GM13977 (cell line): ENCODE measurements at regions not wholly inside any gene's neighbourhood (a gene's known extent, or its start where the extent isn't known, plus 50 kb on each side); places are given as distances from the start of the nearest gene placed in this dataset.

Experiments
- DNase-seq: peaks from one replicate; pipeline ENCODE4 v3.0.0; 2012; ENCODE audit warnings: low spot score
- in situ Hi-C: fragments of 300-500 bp; cut with MboI; formaldehyde crosslinking; loops from one replicate; pipeline ENCODE4 v1.12.0; 2022; ENCODE audit warnings: low sequenced_read_pairs, low pct_unique_long_range_greater_than_20kb, mixed read lengths, inconsistent platforms; ENCODE audit not compliant: unreplicated experiment
- TF ChIP-seq, protein P1 (sequence below): IDR thresholded peaks from 2 replicates; pipeline ENCODE4 v1.5.1; 2012; ENCODE audit warnings: mild to moderate bottlenecking, control low read depth; ENCODE audit not compliant: insufficient read depth; ENCODE audit errors: extremely low read depth, missing control alignments

DNA sequence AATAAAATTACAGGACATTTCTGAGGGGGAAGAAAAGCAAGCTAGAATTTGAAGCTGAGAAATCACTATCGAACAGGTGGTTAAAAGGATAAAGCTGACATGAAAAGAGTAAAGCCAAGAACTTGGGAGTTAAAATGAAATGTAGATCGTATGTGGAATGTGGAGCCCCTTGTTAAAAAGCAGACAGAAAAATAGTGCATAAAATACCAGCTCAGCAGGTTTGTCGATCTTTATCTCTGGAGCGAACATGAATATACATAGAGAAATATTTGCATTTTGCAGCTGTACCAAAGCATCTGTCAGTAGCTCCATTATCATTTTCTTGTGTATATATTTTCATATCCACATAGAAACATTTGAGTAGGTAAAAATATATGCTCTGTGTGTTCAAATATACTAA, 73.6 kb upstream of the CDC42BPA start:
- in situ Hi-C loops: no loop called here

GRCh38 chr1:227391211-227391610, 72.9 kb upstream of the CDC42BPA start:
- TF ChIP-seq, protein P1, sequence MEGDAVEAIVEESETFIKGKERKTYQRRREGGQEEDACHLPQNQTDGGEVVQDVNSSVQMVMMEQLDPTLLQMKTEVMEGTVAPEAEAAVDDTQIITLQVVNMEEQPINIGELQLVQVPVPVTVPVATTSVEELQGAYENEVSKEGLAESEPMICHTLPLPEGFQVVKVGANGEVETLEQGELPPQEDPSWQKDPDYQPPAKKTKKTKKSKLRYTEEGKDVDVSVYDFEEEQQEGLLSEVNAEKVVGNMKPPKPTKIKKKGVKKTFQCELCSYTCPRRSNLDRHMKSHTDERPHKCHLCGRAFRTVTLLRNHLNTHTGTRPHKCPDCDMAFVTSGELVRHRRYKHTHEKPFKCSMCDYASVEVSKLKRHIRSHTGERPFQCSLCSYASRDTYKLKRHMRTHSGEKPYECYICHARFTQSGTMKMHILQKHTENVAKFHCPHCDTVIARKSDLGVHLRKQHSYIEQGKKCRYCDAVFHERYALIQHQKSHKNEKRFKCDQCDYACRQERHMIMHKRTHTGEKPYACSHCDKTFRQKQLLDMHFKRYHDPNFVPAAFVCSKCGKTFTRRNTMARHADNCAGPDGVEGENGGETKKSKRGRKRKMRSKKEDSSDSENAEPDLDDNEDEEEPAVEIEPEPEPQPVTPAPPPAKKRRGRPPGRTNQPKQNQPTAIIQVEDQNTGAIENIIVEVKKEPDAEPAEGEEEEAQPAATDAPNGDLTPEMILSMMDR: no peak
- DNase-seq: no peak
- in situ Hi-C loops: no loop called here

More for the DNA sequence above, 73.6 kb upstream of the CDC42BPA start:
- TF ChIP-seq, protein P1: no peak
- no peak for DNase-seq

DNA sequence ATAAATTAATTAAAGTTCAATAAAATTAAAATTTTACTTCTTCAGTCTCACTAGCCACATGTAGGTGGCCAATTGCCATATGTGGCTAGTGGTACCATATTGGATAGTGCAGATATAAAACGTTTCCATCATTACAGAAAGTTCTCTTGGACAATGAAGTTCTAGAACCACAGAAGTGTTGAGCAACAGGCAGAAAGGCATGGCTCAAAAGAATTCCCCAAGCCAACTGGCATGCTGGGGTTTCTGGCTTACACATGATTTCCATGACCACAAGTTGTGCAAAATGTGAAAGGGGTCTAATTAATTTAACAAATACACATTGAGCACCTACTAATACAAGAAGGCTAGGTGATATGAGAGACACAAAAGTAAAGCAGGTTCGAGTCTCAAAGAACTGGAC, 72.2 kb upstream of the CDC42BPA start:
- TF ChIP-seq, protein P1: no peak
- in situ Hi-C loops: no loop called here
- DNase-seq: no peak

DNA sequence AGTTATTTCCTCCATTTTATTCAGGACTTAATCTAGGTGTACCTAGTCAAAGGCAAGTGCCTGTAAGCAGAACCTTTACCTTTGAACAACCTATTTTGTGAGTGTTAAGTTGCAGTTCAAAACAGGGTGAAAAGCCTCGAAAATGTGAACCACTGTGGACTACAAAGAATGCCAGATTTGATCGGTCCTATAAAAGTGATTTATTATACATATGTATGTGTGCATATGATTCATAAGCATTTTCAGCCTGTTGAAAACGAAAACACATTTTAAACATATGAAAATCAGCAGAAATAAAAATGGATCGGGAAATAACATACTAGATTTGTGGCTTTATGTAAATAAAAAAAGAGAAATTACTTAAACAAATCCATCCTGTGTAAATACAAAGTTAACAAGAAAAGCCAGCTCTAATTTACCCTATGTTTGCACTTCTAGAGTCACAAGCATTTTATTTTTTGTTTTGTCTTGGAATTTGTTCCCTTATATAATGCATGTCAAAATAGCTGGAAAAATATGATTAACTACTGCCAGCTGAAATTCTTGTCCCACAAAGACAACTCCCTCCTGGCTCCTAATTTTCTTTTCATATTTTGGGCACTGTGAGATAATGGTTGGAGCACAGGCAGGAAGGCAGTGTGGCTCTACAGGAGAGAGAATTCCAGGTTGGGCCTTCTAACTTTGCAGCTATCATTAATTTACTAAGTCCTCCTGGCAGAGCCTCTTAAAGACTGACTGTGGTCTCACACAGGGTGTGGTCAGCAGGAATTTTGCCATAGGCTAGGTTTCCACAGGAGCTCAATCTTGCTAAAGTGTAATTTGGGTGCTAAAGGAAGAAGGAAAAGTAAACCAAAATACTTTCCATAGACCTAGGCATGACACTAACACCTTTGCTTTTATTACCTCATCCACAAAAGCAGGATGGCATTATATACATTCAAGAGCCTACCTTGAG, 70.2 kb upstream of the CDC42BPA start:
- DNase-seq: no peak
- in situ Hi-C loops: no loop called here
- TF ChIP-seq, protein P1: no peak

GRCh38 chr1:227379555-227379892, 61.2 kb upstream of the CDC42BPA start:
- no peak for DNase-seq
- in situ Hi-C loops: no loop called here
- TF ChIP-seq, protein P1: no peak

GRCh38 chr1:227378871-227379554, 60.7 kb upstream of the CDC42BPA start:
- TF ChIP-seq, protein P1: no peak
- in situ Hi-C loops: no loop called here
- DNase-seq: no peak
